Heart right ventricle (tissue), 16 donors: ENCODE measurements at regions not wholly inside any gene's neighbourhood (a gene's known extent, or its start where the extent isn't known, plus 50 kb on each side); places are given as distances from the start of the nearest gene placed in this dataset.
"Not testable (repeated sequence)": the region's sequence is repeated elsewhere in the genome, so short reads cannot be mapped to it uniquely, and the experiment has no call there.

Source experiments
- ATAC-seq, 8 donors: fragments of 200-7000 bp; cut with Tn5 transposase; one replicate each; pipeline ENCODE4 v1.9.1; 2020; ENCODE audit warnings: mild to moderate bottlenecking in 8 of 8, moderate library complexity in 8 of 8, moderate number of reproducible peaks in 1 of 8
- DNase-seq, 2 donors: peaks; one replicate each; pipeline ENCODE4 v3.0.0-alpha.2; 2020
- H3K27ac ChIP-seq, 10 donors: fragments of 200-600 bp; sonication (generic) in 2 of 10; one replicate each; pipeline versions ENCODE4 v1.5.0 to v1.8.0; 2020 to 2022; ENCODE audit warnings: mild to moderate bottlenecking in 3 of 10
- H3K27me3 ChIP-seq, 7 donors: fragments of 200-600 bp; one replicate each; pipeline ENCODE4 v1.8.0; 2021 to 2022; ENCODE audit warnings: mild to moderate bottlenecking in 2 of 7
- H3K36me3 ChIP-seq, 9 donors: fragments of 200-600 bp; sonication (generic) in 1 of 9; one replicate each; pipeline versions ENCODE4 v1.5.0 to v1.8.0; 2020 to 2022; ENCODE audit warnings: mild to moderate bottlenecking in 2 of 9
- H3K4me1 ChIP-seq, 9 donors: fragments of 200-600 bp; sonication (generic) in 1 of 9; one replicate each; pipeline versions ENCODE4 v1.5.0 to v1.8.0; 2020 to 2022; ENCODE audit warnings: mild to moderate bottlenecking in 4 of 9
- H3K4me3 ChIP-seq, 10 donors: fragments of 200-600 bp; sonication (generic) in 2 of 10; one replicate each; pipeline versions ENCODE4 v1.5.0 to v1.8.0; 2020 to 2022; ENCODE audit warnings: mild to moderate bottlenecking in 7 of 10, moderate library complexity in 2 of 10
- H3K9me3 ChIP-seq, 11 donors: fragments of 200-600 bp in 10 of 11; sonication (generic) in 2 of 11; one replicate each; pipeline versions ENCODE4 v1.5.0 to v1.8.0; 2013 to 2022; ENCODE audit warnings: mild to moderate bottlenecking in 2 of 11, control low read depth in 1 of 11, moderate library complexity in 1 of 11
- WGBS, 2 donors: extraction: QIAGEN DNeasy Blood & Tissue Kit; methylation state at CpG; one replicate each; pipeline ENCODE4 v1.1.7; 2013; ENCODE audit warnings: inconsistent platforms in 1 of 2; 5-methylcytosine and 5-hydroxymethylcytosine counted together
- intact Hi-C, 10 donors: fragments of 100-400 bp; cut with DNase I; formaldehyde crosslinking; loops; one replicate each; pipeline versions ENCODE4 v1.11.1 to v1.14.2; 2022
- TF ChIP-seq, protein P1 (sequence below), 9 donors: fragments of 200-600 bp; sonication (generic) in 2 of 9; IDR thresholded peaks; one replicate each; pipeline versions ENCODE4 v1.5.0 to v1.8.0; 2021 to 2022; ENCODE audit warnings: antibody characterized with exemption in 9 of 9, mild to moderate bottlenecking in 5 of 9, moderate library complexity in 1 of 9
- donor health status: Arrhythmogenic right ventricular cardiomyopathy.
- donor health status: ischemic (EF 13 %, LVEDD 7.1; RV severe dilation, severe dysfunction).
- donor health status: healthy with polysubstance abuse.
- donor health status: DM: no; HTN: yes; CAD: no.
- donor health status: DM: no; HTN: no; CAD: no.
- donor health status: ischemic (EF 25% LVEDD 6.9; RV normal size, moderate dysfunction).
- donor health status: ischemic (EF 25% LVEDD 5.7; RV mildly dilated, moderate dysfunction).
- donor health status: healthy.
- donor health status: DM: yes; HTN: yes; CAD: no.
- donor health status: Ischemic cardiomyopathy.
- donor health status: ischemic (EF 35%, LVEDD 5.7; RV mildly dilated, moderate dysfunction).
- donor health status: nonischemic (EF 11% LVEDD 7.7; RV severe dilation, severe dysfunction).
- donor health status: DM: yes; HTN: yes; CAD: no.
- donor health status: PGD.
- donor health status: ischemic (EF 29% LVEDD 5.4; RV normal size, mild dysfunction).
- donor health status: nonischemic (EF 23%, LVEDD 6.1; RV moderate dilation, normal function).

- Histone ChIP-seq H3K27ac (no peak overlapping the region), H3K36me3 (no peaks in the 10 kb centered on the region), H3K9me3 (peaks cover 0 to 32% (median 0%) of the 10 kb centered on the region in 11 donors), H3K4me3 (no peak overlapping the region), H3K4me1 (peaks cover 0 to 5% (median 0%) of the 10 kb centered on the region in 9 donors), H3K27me3 (no peaks in the 10 kb centered on the region)
- intact Hi-C loops, result no loop called here
- ATAC-seq, result no peak
- DNase-seq, result no peak
- TF ChIP-seq, protein P1, sequence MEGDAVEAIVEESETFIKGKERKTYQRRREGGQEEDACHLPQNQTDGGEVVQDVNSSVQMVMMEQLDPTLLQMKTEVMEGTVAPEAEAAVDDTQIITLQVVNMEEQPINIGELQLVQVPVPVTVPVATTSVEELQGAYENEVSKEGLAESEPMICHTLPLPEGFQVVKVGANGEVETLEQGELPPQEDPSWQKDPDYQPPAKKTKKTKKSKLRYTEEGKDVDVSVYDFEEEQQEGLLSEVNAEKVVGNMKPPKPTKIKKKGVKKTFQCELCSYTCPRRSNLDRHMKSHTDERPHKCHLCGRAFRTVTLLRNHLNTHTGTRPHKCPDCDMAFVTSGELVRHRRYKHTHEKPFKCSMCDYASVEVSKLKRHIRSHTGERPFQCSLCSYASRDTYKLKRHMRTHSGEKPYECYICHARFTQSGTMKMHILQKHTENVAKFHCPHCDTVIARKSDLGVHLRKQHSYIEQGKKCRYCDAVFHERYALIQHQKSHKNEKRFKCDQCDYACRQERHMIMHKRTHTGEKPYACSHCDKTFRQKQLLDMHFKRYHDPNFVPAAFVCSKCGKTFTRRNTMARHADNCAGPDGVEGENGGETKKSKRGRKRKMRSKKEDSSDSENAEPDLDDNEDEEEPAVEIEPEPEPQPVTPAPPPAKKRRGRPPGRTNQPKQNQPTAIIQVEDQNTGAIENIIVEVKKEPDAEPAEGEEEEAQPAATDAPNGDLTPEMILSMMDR (IDR thresholded peaks at IDR 0.05), result no peak
- WGBS, 2 donors, result 85 to 88% methylated on average over 1 of the region's 1 CpG
These were observed 803.1 kb upstream of the PCDH10 start for GRCh38 chr4:132346016-132346415.

DNA sequence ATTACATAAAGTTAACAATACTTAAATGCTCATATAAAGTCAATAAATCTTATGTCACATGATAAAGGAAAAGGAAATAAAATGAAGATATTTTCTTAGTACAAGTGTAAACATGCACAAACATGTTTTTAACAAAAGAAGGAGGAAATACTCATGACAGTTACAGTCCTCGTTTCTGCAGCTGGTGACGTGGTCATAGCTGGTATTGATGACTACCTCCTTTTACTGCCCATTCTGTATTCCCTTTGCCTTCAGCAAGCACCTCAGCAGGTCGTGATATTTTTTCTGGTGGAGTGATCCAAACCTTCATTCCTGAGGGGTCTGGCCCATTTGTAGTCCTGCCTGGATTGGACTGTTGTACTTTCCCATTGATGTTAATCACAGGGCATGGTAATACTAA lies 797.5 kb upstream of the PCDH10 start:
- H3K4me1 ChIP-seq, H3K27ac ChIP-seq, H3K27me3 ChIP-seq, H3K4me3 ChIP-seq, ATAC-seq, DNase-seq, intact Hi-C loops, H3K36me3 ChIP-seq: not testable (repeated sequence)
- H3K9me3 ChIP-seq, result peaks cover 0 to 32% (median 9%) of the 10 kb centered on the region in 11 donors
- 71 to 78% methylated on average over 3 of the region's 3 CpGs for WGBS, 2 donors

GRCh38 chr4:132382243-132382642 lies 766.9 kb upstream of the PCDH10 start:
- DNase-seq (no peak), ATAC-seq (no peak)
- TF ChIP-seq, protein P1 (IDR thresholded peaks at IDR 0.05), result no peak
- WGBS, 2 donors, result 80 to 83% methylated on average over 2 of the region's 2 CpGs
- H3K27me3 ChIP-seq, result no peaks in the 10 kb centered on the region
- intact Hi-C loops, result no loop called here
- H3K4me3 ChIP-seq, result no peak overlapping the region
- H3K4me1 ChIP-seq, result no peaks in the 10 kb centered on the region
- peaks cover 0 to 6% (median 0%) of the 10 kb centered on the region in 11 donors for H3K9me3 ChIP-seq
- no peaks in the 10 kb centered on the region for H3K36me3 ChIP-seq
- H3K27ac ChIP-seq, result no peak overlapping the region

- Histone ChIP-seq H3K4me1 (no peaks in the 10 kb centered on the region), H3K27ac (no peak overlapping the region), H3K36me3 (no peaks in the 10 kb centered on the region), H3K27me3 (no peaks in the 10 kb centered on the region), H3K4me3 (no peak overlapping the region), H3K9me3 (peaks cover 0 to 3% (median 0%) of the 10 kb centered on the region in 11 donors)
- DNase-seq (no peak), ATAC-seq (no peak)
- WGBS, 2 donors, result 31 to 35% methylated on average over 1 of the region's 1 CpG
- TF ChIP-seq, protein P1 (IDR thresholded peaks at IDR 0.05), result no peak
- intact Hi-C loops, result no loop called here
These were observed 765.4 kb upstream of the PCDH10 start for GRCh38 chr4:132383571-132384199.

GRCh38 chr4:132384709-132385108 lies 764.4 kb upstream of the PCDH10 start:
- no peak for ATAC-seq
- no peak overlapping the region for H3K27ac ChIP-seq
- TF ChIP-seq, protein P1 (IDR thresholded peaks at IDR 0.05), result no peak
- no peaks in the 10 kb centered on the region for H3K27me3 ChIP-seq
- H3K4me3 ChIP-seq, result no peak overlapping the region
- intact Hi-C loops, result no loop called here
- no peak for DNase-seq
- H3K9me3 ChIP-seq, result peaks cover 0 to 3% (median 0%) of the 10 kb centered on the region in 11 donors
- no peaks in the 10 kb centered on the region for H3K4me1 ChIP-seq
- no peaks in the 10 kb centered on the region for H3K36me3 ChIP-seq
- WGBS, 2 donors, result 75 to 87% methylated on average over 2 of the region's 2 CpGs
